AG09319 (cell line): ENCODE measurements at regions not wholly inside any gene's neighbourhood (a gene's known extent, or its start where the extent isn't known, plus 50 kb on each side); places are given as distances from the start of the nearest gene placed in this dataset.

Source experiments
- DNase-seq: peaks from one replicate; pipeline ENCODE4 v3.0.0-alpha.2; 2010; ENCODE audit warnings: low read depth; ENCODE audit errors: extremely low read depth
- TF ChIP-seq, protein P1 (sequence below): IDR thresholded peaks from 2 replicates; pipeline ENCODE4 v1.5.1; 2011; ENCODE audit warnings: low read depth, mild to moderate bottlenecking, inconsistent platforms, low read length, moderate library complexity

DNA sequence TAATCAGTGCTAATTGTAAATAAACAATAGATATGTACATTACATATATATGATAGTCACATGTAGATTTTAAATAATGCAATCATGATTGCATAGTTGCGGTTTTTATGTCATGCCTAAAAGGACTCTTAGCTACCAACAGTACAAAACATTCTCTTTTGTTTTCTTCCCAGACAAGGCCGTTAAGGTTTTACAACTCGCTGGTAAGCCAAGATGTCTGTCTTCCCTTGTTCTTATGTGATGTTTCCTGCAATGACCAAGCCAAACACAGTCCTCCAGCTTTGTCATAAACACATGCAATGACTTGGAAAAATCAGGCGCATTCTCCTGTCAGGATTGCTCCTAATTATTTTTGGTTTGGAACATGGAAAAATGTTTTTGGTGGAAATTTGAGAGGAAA lies 192.3 kb upstream of the GLI3 start:
- TF ChIP-seq, protein P1, sequence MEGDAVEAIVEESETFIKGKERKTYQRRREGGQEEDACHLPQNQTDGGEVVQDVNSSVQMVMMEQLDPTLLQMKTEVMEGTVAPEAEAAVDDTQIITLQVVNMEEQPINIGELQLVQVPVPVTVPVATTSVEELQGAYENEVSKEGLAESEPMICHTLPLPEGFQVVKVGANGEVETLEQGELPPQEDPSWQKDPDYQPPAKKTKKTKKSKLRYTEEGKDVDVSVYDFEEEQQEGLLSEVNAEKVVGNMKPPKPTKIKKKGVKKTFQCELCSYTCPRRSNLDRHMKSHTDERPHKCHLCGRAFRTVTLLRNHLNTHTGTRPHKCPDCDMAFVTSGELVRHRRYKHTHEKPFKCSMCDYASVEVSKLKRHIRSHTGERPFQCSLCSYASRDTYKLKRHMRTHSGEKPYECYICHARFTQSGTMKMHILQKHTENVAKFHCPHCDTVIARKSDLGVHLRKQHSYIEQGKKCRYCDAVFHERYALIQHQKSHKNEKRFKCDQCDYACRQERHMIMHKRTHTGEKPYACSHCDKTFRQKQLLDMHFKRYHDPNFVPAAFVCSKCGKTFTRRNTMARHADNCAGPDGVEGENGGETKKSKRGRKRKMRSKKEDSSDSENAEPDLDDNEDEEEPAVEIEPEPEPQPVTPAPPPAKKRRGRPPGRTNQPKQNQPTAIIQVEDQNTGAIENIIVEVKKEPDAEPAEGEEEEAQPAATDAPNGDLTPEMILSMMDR: no peak
- DNase-seq: no peak

DNA sequence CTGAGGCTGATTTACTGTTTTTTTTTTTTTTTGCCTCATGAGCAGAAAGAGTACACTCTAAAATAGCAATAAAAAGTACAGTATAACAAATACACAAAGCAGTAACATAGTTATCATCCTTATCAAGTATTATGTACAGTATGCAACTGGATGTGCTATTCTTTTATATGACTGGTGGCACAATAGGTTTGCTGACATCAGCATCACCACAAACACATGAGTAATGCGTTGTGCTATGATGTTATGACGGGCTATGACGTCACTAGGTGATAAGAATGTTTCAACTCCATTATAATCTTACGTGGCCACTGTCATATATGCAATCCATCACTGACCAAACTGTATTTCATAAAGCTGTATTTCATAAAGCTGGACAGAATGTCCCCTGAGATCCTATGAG lies 189.2 kb upstream of the GLI3 start:
- TF ChIP-seq, protein P1: no peak
- DNase-seq: no peak

DNA sequence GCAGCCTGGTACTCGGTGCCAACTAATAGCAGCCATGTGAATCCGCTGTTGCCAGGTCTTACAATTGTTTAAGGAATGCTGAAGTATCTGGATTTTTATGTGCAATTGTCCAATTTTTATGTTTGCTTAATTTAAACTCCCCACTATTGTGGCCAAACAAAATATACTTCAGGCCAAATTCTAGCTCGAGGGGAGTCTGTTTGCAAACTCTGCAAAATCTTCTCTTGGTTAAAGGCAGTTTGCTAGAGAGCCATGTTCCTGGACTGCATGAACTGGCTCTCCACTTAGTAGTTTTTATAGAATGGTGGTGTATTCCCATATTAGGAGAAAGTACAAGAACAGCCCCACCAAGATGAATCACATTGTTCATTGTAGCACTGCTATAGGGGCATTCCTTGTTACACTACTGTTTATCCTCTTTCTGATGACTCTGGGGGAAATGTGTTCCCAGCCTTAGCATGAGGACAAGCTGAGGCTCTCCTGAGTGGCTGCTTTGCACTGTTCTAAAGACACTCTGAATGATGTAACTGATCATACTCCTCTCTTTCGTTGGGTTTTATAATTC lies 178.0 kb upstream of the GLI3 start:
- no peak for DNase-seq
- TF ChIP-seq, protein P1: no peak

DNA sequence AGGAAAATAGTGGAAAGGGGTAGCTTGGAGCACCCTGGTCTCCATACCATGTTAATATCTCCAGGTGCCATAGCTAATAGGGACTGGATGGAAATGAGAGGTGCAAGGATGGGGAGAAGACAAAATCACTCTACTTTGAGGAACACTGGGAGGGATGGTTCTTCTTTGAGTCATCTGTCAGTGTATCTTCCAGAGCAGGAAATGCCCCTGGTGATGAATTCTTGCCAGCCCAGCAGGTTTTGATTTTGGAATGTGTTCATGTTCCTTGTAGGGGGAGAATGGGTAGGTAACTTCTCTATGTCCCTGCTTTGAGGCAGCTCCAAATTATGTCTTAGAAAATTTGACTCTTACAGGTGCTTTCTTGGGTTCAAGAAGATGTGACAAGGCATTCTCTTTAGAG lies 177.0 kb upstream of the GLI3 start:
- DNase-seq: no peak

DNA sequence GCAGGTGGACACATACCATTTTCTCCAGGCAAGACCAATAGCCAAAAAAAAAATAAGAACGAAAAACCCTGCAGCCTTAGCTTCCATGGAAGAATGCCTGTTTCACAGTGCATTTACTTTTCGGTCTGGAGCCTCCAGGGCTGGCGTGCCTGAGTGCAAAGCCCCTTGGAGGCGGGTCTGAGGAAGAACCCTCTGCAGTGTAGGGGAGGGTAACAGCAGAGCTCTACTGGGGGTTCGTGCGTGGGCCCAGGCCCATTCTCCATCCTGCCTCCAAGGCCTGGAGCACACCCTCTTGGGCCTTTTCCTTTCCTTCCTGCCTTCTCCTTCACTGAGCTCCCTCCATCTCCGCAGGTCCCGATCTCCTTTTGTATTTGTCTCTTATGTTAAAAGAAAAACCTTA lies 172.3 kb upstream of the GLI3 start:
- TF ChIP-seq, protein P1: no peak
- no peak for DNase-seq

More for the DNA sequence above, 177.0 kb upstream of the GLI3 start:
- TF ChIP-seq, protein P1: no peak

DNA sequence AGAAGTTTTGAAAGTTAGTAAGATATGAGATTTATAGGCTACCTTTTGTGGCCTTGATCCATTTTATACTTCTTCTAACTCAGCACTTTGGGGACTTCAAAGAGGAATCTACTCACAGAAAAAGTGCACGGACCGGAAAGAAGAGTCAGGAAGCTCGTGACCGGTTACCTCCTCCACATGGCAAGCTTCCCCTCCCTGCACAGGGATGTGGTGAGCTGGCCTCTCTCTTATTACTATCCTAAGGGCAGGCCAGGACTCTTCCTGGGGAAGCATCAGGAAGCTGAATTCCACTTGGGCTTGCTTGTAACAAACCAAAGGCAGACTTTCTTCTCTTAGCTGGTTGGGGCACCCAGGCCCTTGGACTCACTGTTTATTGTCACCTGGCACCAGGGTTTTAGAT lies 170.8 kb upstream of the GLI3 start:
- DNase-seq: no peak
- TF ChIP-seq, protein P1: no peak

DNA sequence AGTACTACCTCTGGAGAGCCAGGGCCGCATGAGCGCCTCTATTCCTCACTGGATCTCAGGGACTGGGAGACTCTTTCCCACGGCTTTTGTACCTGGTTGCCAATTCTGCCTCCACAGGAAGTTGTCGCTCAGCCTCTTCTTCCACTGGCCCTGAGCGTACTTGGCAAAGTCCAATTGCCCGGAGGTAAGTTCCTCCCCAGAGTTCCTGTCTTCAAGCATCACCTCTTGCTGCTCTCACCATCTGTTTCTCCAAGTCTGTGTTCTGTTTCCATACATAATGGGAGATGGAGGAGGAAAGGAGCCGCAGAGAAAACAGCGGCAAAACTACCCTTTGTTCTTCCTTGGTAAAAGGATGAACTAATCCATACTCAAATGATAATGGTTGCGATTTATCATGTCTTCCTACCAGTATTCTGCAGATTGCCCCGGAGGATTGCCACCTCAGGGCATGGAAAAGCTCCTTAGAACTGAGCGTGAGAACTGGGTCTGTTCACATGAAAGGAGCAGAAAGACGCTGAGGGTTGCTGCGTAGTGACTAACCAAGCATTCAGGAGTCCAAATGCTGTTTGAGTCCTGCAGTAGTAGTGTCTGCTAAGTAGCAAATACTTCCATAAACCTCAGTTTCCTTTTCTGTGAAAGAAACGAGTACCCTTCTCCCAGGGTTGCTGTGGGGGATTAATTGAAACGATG lies 170.2 kb upstream of the GLI3 start:
- TF ChIP-seq, protein P1: no peak
- DNase-seq: no peak
